AML-193 (cell line): ENCODE measurements at regions not wholly inside any gene's neighbourhood (a gene's known extent, or its start where the extent isn't known, plus 50 kb on each side); places are given as distances from the start of the nearest gene placed in this dataset.

Experiments used
- DNase-seq, 2 experiments: peaks; one replicate each; lab custom pipeline; 2025; lab: John Stamatoyannopoulos, UW

DNA sequence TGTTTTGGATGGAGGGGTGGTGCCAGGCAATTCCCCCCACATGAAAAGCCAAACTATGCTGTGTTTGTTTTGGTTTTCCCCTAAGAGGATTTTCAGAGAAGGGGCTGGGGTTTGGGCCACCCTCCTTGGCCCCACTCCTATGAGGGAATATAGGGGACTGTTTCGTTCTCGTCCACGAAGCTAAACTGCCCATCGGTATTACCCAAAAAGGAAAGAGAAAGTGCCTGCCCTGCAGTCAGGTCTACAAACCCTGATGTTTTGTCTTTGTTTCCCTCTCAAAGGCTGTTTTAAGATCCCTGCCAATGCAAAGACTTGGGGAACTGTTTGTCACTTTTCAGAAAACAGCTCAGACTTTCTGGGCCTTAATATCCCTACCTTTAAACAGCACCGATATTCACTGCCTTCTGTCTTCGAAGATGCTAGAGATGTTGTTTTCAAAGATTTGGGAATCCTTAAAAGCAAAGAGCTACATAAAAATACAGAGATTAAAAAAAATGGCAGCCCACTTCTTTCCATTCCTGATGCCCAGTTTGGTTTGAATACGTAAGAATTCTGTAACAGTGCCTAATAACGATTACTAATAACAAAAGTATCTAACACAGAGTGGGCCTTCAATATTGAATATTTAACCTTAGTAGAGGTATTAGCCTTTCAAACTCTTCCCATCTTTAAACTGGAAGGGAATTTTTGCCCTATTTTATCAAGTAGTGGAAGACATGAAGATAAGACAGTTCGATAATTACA is 518.4 kb downstream of the MED13L start:
- DNase-seq: no peak

DNA sequence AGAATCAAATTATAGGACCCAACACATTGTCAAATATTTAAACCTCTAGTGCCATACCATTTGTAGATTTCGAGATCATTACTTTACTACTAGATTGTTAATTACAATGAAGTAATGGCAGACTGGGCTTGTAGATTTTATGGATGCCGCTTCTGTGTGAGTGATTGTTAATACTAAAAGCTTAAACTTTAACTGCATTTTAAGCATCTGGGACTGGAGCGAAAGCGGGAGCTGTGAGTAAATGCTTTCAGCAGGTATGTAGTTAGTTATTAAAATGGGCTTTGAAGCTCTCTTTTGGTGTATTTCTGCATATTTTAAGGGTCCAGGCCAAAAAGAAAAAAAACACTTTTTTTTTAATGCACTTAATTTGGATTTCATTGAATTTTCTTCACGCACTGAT is 519.3 kb downstream of the MED13L start:
- DNase-seq: no peak

DNA sequence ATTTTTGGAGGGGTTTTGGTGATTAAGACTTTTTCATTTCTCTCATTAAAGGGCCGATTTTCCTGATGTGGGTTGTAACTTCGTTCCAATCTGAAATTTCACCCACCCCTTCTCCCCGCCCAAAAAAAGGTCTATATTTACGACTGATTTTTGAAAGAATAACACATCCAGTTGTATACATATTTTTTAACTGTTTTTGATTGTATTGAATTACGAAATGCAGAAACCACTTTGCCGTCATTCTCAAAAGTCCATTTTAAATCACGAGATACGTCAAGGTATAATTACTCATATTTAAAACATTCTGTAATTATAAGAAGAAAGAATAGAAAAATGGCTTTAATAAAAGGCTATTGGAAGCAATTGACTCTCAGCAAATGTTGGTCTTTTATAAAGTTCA is 520.7 kb downstream of the MED13L start:
- DNase-seq: no peak

DNA sequence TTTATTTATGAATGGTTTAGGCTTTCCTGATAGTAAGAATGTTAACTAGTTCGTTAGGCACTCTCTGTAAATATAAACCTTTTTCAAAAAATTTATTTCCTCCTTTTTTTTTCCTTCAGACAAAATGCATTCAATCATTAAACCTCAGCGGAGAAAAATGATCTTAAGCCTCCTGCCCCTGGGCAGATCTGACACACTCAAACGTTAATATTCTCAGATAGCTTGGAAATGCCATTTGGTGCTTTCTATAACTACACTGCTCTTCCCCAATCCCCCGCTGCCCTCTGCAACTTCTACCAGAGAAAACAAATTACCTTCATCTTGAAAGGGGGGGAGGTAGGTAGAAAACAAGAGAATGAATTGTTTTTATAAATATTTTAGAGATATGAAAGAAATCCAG is 521.2 kb downstream of the MED13L start:
- DNase-seq: no peak

DNA sequence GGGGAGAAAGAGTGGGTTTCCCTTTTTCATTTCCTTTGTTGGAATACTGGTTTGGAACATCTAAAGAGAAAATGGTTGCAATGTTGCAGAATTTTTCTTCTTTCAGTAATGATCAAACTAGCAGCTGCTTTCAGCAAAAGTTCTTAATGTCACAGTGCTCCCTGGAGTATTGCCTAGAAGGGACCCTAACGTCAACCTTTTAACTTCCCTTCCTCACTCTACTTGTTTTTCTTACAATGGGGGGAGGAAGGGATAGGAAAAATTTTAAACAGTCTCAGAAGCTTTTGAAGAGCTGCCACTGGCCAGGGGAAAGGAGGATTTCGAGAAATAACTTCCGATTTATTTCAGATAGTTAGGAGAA is 521.8 kb downstream of the MED13L start:
- DNase-seq: no peak

DNA sequence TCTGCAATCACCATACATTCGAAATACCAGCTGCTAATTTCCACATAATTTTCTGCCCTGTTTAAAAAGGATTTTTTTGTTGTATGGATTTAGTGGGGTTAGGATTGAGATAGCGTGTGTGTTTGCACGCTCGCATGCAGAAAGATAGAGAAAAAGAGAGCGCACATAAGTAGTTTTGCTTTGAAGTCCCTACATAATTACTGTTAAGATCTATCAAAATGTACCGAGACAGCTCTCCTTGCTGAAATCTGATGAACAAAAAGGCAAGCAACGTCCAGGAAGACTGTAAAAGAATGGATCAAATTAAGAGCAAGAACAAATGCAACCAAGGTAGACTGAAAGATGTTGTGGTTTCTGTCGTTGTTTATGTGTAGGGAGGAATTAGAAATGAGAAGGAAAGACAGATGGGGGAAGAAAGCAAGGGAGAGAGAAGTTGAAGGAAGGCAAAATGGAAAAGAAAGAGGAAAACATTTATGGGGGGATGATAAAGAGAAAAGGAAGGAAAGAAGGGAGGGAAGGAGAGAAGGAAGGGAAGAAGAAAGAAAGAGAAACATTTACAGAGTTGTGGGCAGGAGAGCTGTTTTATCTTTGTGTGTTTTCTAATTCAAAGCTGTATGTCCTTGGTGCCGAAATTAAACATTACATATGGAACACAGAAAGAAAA is 522.3 kb downstream of the MED13L start:
- DNase-seq: no peak

DNA sequence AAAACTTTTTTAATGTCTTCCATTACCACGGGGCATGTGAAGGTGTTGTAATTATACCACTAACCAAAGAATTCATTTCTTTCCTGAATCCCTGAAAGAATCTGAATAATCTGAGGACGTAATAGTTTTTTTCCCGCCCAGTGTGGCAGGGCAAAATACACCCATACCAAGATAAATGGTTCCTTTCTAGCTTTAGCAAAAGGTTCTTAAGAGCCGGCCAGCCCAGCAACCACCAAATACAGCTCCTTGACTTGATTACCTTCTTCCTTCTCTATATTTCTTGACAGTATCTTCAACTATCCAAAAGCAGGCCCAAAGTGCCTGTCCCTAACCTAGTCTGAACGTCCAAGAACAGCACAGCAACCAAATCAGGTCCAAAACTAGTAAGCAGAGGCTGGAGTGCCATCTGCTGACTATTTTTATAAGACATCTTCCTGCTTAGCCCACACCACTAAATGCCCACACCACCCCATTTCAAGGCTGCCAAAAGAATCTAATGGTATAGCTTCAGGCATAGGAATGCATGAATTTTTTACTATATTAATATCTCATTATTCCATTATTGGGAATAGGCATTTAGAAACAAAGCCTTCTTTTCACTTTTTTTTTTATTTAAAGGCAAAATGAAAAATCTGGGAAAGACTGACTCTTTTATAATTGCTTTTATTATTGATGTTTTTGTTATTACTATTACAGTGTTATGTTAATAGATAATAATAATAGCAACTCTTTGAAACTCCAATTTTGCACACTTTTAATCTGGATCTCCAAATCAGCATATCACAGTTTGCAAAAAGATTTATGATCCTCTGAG is 524.4 kb downstream of the MED13L start:
- peak; percentile 22 to 32 for DNase-seq

DNA sequence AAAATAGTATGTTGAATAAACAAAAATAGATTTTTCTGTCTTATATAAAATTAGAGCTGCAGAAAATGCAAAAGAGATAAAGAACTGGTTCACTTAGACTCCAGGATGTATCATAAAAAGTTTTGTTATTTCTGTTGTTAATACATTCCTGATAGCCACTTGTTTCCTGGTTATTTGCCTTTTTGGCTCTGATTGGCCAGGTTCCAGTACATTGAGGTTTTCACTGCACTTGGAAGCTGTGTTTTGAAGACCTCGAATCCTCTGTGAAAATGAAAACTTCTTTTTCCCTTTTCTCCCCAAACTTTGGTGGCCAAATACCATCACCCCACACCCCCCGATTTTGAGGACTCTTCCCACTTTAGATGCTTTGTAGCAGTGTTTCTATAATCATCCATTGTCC is 525.3 kb downstream of the MED13L start:
- DNase-seq: no peak

DNA sequence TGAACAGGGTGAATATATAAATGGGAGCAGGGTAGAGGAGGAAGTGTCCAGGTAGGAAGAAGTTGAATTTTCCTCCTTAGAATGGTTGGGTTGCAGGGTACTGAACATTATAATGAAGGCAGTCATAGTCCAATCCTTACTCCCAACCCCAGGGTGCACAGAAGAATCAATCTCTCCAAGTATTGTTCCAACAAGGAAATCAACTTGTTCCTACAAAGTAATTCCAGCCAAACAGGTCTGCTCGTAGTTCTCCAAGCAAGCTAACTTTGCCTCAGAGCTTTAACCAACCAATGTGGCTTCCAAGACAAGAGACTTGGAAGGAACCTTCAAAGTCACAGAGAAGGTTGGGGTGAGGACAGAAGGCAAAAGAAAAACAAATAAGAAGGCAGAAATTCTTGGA is 527.2 kb downstream of the MED13L start:
- no peak for DNase-seq

DNA sequence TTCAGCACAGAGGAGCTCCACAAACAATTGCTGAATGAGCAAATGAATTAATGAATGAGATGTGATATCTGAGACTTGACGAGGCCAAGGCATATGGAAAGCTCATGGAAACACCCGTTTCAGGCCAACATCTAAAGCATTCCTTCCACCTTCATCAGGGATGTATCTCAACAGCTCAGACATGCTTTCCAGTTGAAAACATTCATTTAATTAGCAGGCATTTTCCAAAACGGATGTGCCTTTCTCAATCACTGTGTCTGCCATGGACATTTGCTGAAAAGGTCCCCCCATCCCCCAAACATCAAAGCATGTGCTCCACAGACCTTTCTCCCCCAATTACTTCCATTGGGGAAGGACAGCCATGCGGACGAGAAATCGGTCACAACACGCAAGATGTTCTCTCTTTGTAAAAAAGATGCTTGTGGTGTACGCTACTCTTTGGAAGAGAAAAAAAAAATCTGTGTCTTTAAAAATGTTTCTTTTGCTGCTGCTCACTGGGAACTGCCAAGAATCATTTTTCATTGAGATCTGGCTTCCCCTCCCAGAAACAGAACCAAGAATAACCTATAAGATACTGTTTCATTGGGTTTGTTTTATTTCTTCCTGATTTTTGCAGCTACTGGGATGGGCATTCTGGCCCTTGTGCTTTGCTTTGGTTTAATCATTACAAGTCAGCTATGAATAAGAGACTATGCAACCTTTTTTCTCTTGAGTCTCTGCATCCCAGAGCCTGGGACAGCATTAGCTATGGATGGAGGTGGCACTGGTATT is 528.2 kb downstream of the MED13L start:
- no peak for DNase-seq

DNA sequence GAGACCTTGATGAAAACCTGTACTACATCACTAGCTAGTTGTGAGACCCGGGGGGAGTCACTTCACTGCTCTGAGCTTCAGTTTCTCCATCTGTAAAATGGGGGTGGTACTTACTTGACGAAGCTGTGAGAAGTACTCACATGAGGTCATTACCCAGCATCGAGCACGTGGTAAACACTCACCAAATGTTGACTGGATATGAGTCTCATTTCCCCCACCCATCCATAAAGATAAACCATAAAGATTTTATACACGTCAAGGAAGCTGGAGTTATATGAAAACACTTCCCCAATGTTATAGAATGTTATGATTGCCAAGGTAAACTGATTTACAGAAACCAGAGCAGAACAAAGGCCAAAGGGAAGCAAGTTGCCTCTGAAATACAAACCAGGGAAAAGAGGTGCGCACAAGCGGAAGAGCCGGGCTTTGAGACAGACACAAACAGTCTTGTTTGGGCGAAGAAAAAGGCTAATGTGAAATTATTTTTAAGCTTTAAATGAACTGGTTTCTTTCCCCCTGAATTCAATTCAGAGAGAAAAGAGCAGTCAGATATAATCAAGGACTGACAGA is 536.8 kb downstream of the MED13L start:
- DNase-seq: no peak

DNA sequence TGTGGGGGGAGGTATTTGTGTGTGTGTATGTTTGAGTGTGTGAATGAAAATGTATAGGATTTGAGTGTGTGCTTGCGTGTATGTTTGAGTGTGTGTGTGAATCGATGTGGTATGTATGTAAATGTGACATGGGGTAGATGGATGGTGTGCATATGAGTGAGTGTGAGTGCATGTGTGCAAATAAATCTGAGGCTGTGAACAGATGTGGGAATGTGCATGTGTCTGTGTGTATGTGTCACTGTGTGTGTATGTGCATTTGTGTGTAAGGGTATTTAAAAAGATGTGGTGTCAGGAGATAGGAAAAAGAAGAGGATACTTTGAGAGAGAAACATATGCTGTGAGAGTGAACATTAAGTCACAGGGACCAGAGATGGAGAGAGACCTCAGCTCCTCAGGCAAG is 539.6 kb downstream of the MED13L start:
- DNase-seq: no peak

DNA sequence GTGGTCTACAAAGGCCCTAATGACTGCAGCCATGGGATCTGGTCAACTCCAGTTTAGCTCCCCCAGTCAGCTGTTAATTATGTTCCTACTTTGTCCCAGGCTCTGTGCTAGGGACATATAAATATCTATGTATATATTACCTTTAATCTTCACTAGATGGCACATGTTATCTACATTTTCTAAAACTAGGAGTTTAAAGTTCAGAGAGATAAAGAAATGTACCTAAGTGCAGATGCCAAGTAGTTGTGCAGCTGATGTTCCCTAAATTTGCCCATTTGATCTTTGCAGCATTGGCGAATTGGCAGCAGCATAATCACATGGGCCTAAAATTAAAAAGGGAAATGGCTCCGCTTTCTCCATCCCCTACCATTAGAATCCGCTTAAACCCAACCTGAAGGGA is 541.1 kb downstream of the MED13L start:
- no peak for DNase-seq

DNA sequence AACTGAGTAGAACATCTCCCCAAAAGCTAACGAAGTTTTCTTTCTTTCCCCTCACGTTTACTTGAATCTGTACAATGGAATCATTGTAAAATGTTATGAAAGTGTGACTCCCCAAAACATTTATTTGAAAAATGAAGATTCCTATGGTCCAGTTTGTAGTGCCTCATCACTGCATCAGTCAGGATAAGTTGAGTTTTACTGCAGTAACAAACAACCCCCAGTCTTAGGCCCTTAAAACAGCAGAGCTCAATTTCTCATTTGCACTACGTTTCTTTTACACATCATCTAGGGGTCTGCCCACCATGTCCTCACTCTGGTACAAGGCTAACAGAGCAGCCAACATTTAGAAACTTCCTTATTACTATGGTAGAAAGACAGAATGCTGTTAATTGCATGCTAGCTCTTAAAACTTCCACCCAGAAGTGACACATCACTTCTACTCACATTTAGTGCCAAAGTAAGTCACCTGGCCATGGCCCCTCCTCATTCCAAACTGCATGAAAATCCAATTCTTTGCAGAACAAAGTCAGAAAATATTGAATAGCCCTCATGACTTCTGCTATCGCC is 546.4 kb downstream of the MED13L start:
- DNase-seq: no peak

DNA sequence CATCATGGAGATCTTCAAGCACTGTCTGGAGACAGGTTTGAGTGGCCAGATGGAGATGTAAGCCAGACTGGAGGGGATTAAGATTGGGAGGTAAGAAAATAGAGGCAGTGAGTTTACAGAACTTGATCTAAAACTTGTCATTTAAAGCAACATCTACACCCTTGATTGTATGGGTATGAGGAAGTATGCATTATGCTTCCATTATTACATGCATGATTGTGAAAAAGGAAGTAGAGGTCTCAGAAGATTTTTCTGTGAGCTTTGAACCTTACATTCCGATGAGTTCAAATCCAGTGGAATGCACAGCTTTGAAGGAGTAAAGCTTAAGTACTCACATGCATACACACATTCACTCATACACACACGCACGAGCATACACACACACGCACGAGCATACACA is 550.8 kb downstream of the MED13L start:
- DNase-seq: no peak

DNA sequence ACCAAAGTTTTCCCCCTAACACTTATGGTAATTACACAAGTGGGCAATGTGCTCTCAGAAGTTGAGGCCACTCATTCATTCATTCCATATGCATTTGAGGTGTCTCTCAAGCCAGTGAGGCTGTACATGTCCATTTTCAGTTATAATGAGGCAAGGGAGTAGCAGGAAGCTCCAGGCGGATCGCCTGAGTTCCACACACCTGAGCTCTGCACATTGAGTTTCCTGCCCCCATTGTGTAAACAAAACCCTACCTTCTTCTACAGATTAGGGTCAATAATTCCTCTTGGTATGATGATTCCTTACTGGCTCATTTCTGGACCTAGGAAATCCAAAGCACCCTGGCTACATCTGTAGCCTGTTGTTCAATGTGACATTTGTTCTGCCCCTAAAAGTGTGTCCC is 555.3 kb downstream of the MED13L start:
- DNase-seq: no peak

DNA sequence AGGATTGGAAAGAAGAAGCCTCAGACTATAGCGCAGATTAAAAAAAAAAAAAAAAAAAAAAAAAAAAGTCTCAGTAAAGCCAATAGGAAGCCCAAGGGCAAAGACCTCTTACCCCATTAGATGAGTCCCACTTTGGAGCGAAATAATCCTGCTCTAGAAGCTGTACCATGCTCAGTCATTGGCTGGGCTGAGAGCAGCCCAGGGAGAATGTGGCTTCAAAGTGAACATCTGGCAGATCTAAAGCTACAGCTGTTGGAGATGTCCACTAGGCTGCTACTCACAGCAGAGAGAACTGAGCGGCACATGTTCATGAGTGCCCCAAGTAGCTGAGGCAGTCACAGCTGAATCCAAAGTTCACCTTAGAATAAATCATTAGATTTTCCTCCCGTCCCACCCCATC is 560.9 kb downstream of the MED13L start:
- DNase-seq: no peak

DNA sequence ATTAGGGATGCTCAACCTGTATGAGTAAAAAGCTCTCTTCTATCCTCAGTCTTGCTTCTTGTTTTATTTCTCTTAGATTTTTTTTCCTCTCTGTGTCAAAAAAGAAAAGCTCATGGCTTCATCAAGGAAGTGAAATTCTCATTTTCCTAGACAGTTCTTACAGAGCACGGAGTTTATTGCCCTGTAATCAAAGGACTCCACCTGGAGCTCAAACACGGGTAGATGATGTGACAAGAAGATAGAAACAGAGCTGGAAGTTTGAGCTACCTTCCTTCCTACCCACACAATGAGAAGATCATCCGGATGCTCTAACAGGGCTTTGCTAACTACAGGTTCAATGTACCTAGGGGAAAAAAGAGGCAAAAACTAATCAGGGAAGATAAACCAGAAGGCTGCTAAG is 564.8 kb downstream of the MED13L start:
- DNase-seq: no peak

DNA sequence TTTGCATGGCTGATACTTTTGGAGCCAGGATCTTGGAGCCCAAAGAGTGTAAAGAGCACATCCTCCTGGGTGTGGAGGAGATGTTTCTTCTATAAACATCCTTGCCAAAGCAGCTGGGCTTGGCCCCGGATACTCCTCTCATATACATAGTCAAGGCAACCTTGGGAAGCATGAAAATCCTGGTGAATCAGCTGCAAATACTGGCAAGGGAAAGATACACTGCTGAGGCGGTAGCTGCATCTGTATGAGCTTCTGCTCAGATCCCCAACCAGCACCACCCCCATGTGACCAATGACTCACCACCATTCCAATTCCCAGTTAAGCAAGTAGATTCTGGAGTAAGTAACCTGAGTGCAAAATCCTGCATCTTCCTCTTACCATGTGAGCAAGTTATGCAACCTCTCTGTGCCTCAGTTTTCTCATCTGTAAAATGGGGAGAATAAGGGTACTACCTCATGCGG is 567.4 kb downstream of the MED13L start:
- no peak for DNase-seq

DNA sequence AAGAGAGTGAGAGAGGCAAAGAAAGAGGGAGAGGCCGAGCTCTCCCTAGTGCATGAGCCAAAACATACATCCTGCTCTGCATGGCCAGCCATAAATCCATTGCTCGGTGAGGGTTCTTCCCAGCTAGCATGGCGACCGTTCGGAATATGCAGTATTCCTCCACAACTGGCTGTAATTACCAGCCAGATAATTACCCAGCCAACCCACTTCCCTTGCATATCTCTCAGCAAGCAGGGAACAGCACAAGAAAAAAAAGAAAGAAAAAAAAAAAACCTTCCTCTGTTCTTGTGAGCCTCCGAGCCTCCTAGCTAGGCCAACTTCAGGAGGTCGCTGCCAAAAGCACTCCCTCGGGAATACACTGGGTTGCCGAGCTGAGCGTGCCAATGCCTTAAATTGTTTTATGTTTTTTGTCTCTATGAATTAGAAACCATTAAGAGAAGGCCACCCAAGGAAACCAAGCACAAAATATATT is 567.9 kb downstream of the MED13L start:
- DNase-seq: no peak

DNA sequence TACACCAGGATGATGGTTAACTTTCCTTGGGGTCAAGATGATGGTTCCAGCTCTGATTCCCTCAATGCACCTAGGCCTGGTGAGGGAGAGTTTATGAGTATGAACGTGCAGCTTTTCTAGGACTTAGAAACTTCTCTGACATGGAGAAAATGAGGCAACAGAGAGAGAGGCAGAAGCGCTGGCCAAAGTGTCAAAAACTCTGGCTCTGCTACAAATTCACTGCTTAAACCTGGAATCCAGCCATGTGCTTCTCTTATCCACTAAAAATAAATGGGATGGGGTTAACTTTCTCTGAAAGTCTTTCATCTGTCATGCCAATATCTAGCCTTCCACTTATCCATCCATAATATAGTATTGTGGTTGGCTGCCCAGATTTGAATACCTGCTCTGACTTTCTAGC is 568.7 kb downstream of the MED13L start:
- DNase-seq: no peak
